ENCODE measurements at regions not wholly inside any gene's neighbourhood (a gene's known extent, or its start where the extent isn't known, plus 50 kb on each side); places are given as distances from the start of the nearest gene placed in this dataset.

GRCh38 chr2:149885946-149886345 is 298.4 kb upstream of the MMADHC start:
- TF ChIP-seq POLR2A (IDR thresholded peaks at IDR 0.05) (no peak), CTCF (IDR thresholded peaks at IDR 0.05) (no peak), EP300 (IDR thresholded peaks at IDR 0.05) (no peak)
